HUDEP-2 (cell line): ENCODE measurements at regions not wholly inside any gene's neighbourhood (a gene's known extent, or its start where the extent isn't known, plus 50 kb on each side); places are given as distances from the start of the nearest gene placed in this dataset.
A peak's percentile ranks its signal among the peaks of the same experiment; 100 is the strongest.

Experiments
- DNase-seq, 76 experiments: peaks; one replicate each; lab custom pipeline; 2025; ENCODE audit not compliant: unreplicated experiment in 76 of 76; lab: John Stamatoyannopoulos, UW

DNA sequence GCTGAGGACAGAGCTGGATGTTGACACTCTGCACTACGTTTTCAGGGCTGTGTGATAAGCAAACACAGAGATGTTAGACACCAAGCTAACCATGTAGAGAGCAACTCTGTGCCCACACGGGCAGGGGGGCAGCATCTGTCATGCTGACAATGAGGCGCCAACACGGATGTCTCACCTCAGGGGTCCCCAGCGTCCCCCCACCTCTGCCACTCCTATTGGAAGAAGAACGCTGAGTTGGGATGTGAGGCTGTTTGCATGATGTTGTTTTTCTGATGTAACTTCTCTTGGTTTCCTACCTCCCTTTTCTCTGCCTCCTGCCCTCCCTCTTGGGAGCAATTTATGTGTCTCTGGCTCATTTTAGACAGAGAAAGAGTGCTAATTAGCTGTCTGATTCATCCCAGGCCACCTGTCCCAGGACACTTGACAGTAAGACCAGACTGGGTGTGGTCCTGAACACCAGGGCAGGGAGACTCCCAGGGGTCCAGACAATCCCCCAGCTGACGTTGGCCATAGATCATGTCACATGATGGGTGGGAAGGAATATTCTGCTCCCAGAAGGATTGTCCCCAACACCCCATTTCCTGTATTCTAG, 89.2 kb upstream of the NCAM1 start:
- no peak for DNase-seq

GRCh38 chr11:112874980-112875379, 86.2 kb upstream of the NCAM1 start:
- DNase-seq: no peak

GRCh38 chr11:112877581-112877980, 83.6 kb upstream of the NCAM1 start:
- no peak for DNase-seq

- no peak for DNase-seq
Observed at GRCh38 chr11:112878033-112878601, 83.1 kb upstream of the NCAM1 start.

GRCh38 chr11:112880495-112880894, 80.7 kb upstream of the NCAM1 start:
- no peak for DNase-seq

DNA sequence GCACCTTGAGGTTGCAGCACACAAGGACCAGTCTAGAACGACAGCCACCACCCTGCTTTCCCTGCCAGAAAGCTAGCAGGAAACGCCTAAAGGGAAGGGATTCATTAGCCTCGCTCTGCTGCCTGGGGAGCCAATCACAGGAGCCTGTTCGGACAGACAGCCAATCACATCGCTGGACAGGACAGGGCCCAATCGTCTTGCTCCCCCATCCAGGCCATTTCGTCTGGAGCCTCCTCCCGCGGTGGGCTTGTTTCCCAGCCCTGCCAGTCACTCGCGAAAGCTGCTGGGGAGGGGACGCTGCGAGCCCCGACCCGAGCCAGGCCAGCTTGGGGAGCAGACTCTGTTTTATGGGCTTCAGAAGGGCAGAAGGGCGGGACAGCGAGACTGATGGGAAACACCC, 79.8 kb upstream of the NCAM1 start:
- no peak for DNase-seq

GRCh38 chr11:112882494-112883381, 78.5 kb upstream of the NCAM1 start:
- DNase-seq: no peak

DNA sequence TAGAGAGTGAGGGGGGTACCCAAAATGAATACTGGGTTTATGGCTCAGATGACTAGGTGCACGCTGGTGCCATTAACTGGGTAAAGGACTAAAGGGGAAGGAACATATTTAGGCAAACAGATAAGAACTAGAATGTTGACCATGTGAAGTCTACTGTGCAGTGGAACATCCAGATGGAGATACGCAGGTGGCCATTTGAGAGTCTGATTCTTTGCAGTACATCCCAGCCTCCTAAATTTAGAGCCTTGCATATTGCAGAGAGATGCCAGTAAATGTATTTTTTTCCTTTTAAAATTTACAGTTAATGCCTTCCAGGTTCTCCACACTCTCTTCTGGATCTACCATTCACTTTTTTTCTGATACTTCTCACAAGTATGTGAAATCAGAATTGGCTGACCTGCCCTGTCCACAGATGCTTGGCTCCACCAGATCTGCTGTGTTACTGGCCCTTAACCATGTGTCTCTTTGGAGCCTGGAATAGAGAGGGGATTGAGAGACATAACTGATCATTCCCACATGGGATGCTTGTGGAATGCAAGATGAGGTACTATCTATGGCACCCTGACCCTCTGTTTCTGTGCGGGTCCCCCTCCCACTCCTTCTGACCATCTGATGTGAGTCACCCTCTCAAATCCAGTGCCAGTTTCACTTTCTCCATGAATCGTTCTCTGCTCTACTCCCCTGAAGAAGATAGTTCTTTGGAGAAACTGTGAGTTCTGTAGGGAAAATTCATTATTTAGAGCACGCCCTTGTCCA, 77.0 kb upstream of the NCAM1 start:
- no peak for DNase-seq

- no peak for DNase-seq
Observed at GRCh38 chr11:112885744-112886433, 75.3 kb upstream of the NCAM1 start.

DNA sequence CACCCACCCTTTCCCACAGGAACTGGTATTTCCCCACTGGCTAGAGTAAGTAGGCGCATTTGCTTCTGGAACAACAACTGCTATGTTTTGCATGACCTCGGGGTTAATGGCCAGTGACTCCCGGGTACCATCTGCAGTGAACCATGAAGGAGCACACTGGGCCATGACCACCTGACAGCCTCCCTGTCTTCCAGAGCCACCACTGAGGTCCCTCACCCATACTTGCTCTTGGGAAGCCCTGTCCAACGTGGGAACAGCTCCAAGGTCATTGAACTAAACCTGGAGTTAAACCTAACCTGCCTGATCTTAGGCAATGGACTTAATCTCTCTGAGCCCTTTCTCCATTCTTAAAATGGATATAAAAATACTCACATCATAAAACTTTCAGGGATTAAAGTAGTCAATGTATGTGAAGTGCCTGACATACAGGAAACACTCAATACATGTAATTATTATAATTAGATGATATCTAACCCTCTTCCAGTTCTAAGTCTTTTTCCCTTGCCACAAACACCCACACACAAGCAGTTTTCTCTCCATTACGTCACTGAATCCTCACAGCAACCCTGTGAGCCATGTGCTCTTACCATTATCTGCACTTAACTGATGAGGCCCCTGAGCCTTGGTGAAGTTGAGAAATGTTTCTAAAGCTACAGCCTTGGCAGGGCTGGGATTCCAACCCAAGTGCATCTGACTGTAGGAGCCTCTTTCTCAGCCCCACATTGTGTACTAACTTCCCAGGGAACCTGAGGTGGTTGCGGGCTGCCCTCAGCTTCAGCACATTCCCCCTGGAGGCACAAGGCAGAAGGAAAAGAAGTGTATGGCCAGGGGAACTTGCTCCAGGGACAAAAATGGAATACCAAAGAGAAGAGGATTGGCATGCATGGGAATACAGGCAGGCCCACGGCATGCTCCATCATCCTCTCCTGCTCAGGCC, 74.5 kb upstream of the NCAM1 start:
- peak in 4 of 76 experiments; percentile 5 to 27 (median 10) for DNase-seq

- no peak for DNase-seq
Observed at GRCh38 chr11:112889446-112889845, 71.8 kb upstream of the NCAM1 start.

- DNase-seq: no peak
Observed at GRCh38 chr11:112899235-112900006, 61.8 kb upstream of the NCAM1 start.

GRCh38 chr11:112901924-112902323, 59.3 kb upstream of the NCAM1 start:
- DNase-seq: no peak

DNA sequence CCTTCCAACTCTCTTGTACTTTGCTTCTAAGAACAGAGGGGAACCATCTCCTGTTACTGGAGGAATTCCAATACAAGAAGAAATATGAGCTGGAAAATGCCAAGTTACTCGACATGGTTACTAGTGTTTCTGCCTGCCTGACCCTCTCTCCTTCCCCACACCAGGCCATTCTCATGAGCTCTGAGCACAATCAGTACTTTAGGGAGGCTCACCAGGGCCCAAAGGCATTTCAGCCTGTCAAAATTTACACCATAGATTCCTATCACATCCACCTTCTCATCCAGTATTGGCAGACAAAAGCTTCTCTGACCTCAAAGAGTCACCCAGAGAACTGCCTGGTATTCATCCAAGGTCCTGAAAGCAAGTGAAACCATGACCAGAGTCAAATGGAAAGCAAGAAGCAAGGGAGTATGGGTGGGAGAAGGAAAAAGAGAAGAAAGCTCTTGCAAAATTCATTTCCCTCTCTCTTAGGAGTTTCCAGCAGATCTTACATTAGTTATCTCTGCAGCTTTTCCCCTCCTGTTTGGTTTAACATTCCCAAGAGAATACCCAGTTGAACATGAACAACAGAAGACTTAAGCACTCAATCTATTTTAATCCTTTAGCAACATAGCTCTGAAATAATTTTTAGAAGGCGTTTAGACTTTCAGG, 58.7 kb upstream of the NCAM1 start:
- no peak for DNase-seq

DNA sequence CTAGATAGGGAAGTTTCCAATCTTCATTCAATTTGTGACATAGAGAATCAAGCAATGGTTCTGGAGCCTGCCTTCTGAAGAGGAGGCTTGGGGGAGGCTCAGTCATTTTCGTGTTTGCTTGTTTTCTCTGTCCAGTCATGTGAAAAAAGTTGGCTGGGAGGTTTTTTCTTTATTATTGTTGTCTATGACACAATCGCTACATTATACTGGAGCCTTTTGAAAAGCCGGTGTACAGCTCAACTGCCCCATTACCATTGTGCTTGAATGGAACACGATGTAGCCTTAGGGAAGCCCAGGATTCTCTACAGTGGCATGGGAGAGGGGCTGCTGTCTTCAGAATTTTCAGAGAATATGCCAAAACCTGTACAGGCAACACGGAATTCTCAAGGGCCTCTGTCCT, 57.9 kb upstream of the NCAM1 start:
- no peak for DNase-seq

- DNase-seq: no peak
Observed at GRCh38 chr11:112911124-112911523, 50.1 kb upstream of the NCAM1 start.
